Left kidney (tissue), 1 donor: ENCODE measurements at regions not wholly inside any gene's neighbourhood (a gene's known extent, or its start where the extent isn't known, plus 50 kb on each side); places are given as distances from the start of the nearest gene placed in this dataset.

Experiments
- DNase-seq: peaks from one replicate; pipeline ENCODE4 v3.0.0-alpha.2; 2013

DNA sequence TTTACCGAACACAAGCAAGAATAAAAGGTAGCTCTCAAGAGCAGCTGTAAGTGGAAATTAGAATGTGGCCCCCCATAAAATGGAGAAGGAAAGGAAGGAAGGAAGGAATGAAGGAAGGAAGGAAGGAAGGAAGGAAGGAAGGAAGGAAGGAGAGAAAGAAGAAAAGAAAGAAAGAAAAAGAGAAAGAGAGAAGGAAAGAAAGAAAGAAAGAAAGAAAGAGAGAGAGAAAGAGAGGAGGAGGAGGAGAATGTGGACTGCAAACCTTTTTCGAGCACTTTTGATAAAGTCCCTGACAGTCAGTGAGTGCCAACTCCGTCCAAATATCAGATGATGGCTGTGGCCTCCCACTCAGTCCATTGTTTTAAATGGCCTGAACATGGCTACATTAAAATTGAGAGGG is 53.8 kb upstream of the SNX2 start:
- no peak for DNase-seq

DNA sequence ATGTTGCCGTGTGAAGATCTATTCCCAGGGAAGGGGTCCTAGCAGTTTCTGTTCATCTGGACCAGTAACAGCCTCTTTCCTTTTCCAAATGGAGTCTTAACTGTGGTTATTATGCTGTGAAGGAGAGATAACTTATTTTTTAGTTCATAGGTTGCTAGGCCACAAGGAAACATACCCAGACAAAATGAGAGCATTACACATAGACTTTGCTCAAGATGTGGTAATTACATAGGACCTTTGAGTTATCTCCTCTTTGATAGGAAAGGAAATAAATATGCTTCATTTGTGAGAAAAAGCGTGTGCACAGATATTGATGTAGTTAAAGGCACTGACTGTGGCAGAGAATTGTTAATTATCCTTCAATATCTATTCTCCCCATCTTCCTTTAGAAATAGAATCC is 52.5 kb upstream of the SNX2 start:
- no peak for DNase-seq

DNA sequence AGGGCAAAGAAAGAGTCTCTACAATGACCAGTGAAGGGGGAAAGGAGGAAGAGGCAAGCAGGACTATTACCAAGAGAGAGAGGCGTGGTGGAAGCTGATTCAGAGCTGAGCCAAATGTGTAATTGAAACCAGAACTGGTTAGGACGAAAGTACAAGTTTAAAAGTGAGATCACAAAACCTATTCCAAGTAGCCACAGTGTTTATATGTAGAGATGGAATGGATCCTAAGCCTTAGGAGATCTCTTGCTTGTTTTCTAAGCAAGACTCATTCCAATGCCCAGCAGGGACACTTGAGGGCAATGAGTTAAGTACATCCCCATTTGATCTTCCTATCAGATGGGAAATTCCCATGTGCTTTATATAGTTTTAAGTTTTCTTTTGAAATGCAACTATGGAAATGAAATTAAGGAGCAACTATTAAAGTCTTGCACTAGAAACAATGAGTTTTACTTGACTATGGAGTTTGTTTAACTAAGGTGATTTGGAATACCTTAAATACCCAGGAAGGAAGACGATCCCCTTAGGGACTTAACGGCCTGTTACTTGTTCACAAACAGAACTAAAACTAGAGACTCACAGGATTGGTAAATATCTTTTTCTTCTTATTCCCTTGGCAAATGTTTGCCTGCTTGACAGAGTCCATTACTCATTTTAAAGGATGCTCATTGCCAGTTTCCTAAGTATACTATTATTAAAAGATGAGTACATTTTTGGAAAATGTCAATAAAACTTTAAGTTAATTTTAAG is 51.1 kb upstream of the SNX2 start:
- no peak for DNase-seq
